OCI-LY3 (cell line): ENCODE measurements at regions not wholly inside any gene's neighbourhood (a gene's known extent, or its start where the extent isn't known, plus 50 kb on each side); places are given as distances from the start of the nearest gene placed in this dataset.

Experiments
- H2AFZ ChIP-seq: fragments of 200-600, 300-600 bp; shearing (Covaris generic); 2 replicates; pipeline ENCODE4 v1.6.0; 2014; ENCODE audit warnings: antibody characterized with exemption, low read depth, low read length
- H3K27ac ChIP-seq: fragments of 200-600, 300-600 bp; sonication (generic); 2 replicates; pipeline ENCODE4 v1.5.1; 2014; ENCODE audit warnings: mild to moderate bottlenecking, low read length, moderate library complexity, mixed read lengths
- H3K27me3 ChIP-seq: fragments of 200-600, 300-600 bp; sonication (generic); 2 replicates; pipeline ENCODE4 v1.6.1; 2014; ENCODE audit warnings: low read depth, low read length, mixed read lengths
- H3K36me3 ChIP-seq: fragments of 200-600, 300-600 bp; sonication (generic); replicated peaks from 2 replicates; pipeline ENCODE3; 2014; ENCODE audit warnings: low read depth, low read length, mixed read lengths
- H3K4me1 ChIP-seq: fragments of 300-600, 200-600 bp; sonication (generic); 2 replicates; pipeline ENCODE4 v1.6.1; 2014; ENCODE audit warnings: low read length, mixed read lengths
- H3K4me2 ChIP-seq: fragments of 200-600, 300-600 bp; sonication (generic); 2 replicates; pipeline ENCODE4 v1.6.1; 2014; ENCODE audit warnings: low read length, mixed read lengths
- H3K4me3 ChIP-seq: fragments of 300-600, 200-600 bp; sonication (generic); 2 replicates; pipeline ENCODE4 v1.5.1; 2014; ENCODE audit warnings: antibody characterized with exemption, mild to moderate bottlenecking, low read length, moderate library complexity
- H3K79me2 ChIP-seq: fragments of 300-600, 200-600 bp; shearing (Covaris generic); 2 replicates; pipeline ENCODE4 v1.6.1; 2014; ENCODE audit warnings: mild to moderate bottlenecking, low read length, mixed read lengths
- H3K9ac ChIP-seq: fragments of 300-600, 200-600 bp; shearing (Covaris generic); 2 replicates; pipeline ENCODE4 v1.6.0; 2014; ENCODE audit warnings: mild to moderate bottlenecking, low read length, moderate library complexity
- H3K9me3 ChIP-seq: fragments of 200-600, 300-600 bp; shearing (Covaris generic); 2 replicates; pipeline ENCODE4 v1.6.1; 2014; ENCODE audit warnings: low read length, mixed read lengths; ENCODE audit not compliant: insufficient read depth
- H4K20me1 ChIP-seq: fragments of 200-600, 300-600 bp; sonication (generic); 2 replicates; pipeline ENCODE4 v1.6.1; 2016; ENCODE audit warnings: low read length, mixed read lengths; ENCODE audit not compliant: insufficient read depth
- EZH2phosphoT487 ChIP-seq: fragments of 200-600 bp; shearing (Covaris generic); IDR thresholded peaks from 2 replicates; pipeline ENCODE4 v1.6.1; 2018; ENCODE audit warnings: antibody characterized with exemption, mixed run types, low read depth
- TF ChIP-seq, protein P1 (sequence below): fragments of 200-600, 300-600 bp; sonication (generic); IDR thresholded peaks from 2 replicates; pipeline ENCODE4 v1.5.1; 2014; ENCODE audit warnings: antibody characterized with exemption, low read length, low read depth

DNA sequence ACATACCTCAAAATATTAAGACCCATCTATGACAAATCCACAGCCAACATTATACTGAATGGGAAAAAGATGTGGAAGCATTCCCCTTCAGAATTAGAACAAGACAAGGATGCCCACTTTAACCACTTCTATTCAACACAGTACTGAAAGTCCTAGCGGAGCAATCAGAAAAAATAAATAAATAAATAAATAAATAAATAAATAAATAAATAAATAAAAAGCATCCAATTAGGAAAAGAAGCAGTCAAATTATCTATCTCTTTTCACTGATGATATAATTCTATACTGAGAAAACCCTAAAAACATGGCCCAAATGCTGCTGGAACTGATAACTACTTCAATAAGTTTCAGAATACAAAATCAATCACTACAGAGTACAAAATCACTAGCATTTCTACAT is 67.5 kb downstream of the PRR32 start:
- Histone ChIP-seq H3K4me2 (no peak overlapping the region), H3K36me3 (no peaks in the 10 kb centered on the region), H4K20me1 (no peaks in the 10 kb centered on the region), H3K9ac (no peak overlapping the region), H3K9me3 (no peaks in the 10 kb centered on the region), H2AFZ (no peak overlapping the region), H3K79me2 (no peaks in the 10 kb centered on the region), H3K4me3 (no peak overlapping the region), H3K27me3 (no peaks in the 10 kb centered on the region), H3K27ac (no peak overlapping the region), H3K4me1 (no peaks in the 10 kb centered on the region)
- no peak for TF ChIP-seq EZH2phosphoT487

GRCh38 chrX:126900937-126901336 is 81.4 kb downstream of the PRR32 start:
- Histone ChIP-seq H3K27ac (no peak overlapping the region), H4K20me1 (no peaks in the 10 kb centered on the region), H3K36me3 (no peaks in the 10 kb centered on the region), H3K4me2 (no peak overlapping the region), H3K27me3 (no peaks in the 10 kb centered on the region), H2AFZ (no peak overlapping the region), H3K9ac (no peak overlapping the region), H3K79me2 (no peaks in the 10 kb centered on the region), H3K4me3 (no peak overlapping the region), H3K4me1 (no peaks in the 10 kb centered on the region), H3K9me3 (no peaks in the 10 kb centered on the region)
- no peak for TF ChIP-seq EZH2phosphoT487
- TF ChIP-seq, protein P1, sequence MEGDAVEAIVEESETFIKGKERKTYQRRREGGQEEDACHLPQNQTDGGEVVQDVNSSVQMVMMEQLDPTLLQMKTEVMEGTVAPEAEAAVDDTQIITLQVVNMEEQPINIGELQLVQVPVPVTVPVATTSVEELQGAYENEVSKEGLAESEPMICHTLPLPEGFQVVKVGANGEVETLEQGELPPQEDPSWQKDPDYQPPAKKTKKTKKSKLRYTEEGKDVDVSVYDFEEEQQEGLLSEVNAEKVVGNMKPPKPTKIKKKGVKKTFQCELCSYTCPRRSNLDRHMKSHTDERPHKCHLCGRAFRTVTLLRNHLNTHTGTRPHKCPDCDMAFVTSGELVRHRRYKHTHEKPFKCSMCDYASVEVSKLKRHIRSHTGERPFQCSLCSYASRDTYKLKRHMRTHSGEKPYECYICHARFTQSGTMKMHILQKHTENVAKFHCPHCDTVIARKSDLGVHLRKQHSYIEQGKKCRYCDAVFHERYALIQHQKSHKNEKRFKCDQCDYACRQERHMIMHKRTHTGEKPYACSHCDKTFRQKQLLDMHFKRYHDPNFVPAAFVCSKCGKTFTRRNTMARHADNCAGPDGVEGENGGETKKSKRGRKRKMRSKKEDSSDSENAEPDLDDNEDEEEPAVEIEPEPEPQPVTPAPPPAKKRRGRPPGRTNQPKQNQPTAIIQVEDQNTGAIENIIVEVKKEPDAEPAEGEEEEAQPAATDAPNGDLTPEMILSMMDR, result no peak

- TF ChIP-seq, protein P1, result no peak
- no peak for TF ChIP-seq EZH2phosphoT487
- no peaks in the 10 kb centered on the region for H3K79me2 ChIP-seq
- H3K4me2 ChIP-seq, result no peak overlapping the region
- H2AFZ ChIP-seq, result no peak overlapping the region
- no peaks in the 10 kb centered on the region for H4K20me1 ChIP-seq
- no peak overlapping the region for H3K9ac ChIP-seq
- no peaks in the 10 kb centered on the region for H3K9me3 ChIP-seq
- no peaks in the 10 kb centered on the region for H3K27me3 ChIP-seq
- no peaks in the 10 kb centered on the region for H3K4me1 ChIP-seq
- no peak overlapping the region for H3K27ac ChIP-seq
- no peak overlapping the region for H3K4me3 ChIP-seq
- no peaks in the 10 kb centered on the region for H3K36me3 ChIP-seq
These were observed 109.5 kb downstream of the PRR32 start for GRCh38 chrX:126929071-126929470.

- Histone ChIP-seq H3K36me3 (no peaks in the 10 kb centered on the region), H3K9ac (no peak overlapping the region)
- TF ChIP-seq EZH2phosphoT487, result no peak
- TF ChIP-seq, protein P1, result no peak
These were observed 147.7 kb downstream of the PRR32 start for GRCh38 chrX:126967225-126967624.

DNA sequence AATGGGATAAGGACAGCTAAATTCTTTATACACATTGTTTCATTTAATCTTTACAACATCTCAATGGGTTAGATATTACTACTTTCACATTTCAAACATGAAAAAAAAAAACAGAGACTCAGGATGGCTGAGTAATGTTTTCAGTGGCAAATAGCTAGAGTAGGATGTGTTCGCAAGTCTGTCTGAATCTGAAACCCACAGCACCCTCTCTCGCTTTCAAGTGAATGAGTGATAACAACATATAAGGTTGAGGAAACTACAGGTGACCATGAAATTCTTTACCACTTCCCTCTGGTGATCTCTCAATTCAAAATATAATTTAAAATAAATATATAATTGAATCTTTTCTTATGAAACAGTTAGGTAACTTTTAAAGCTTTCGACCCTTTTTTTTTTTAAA is 162.6 kb downstream of the PRR32 start:
- peaks cover 14% of the 10 kb centered on the region for H3K4me1 ChIP-seq
- H4K20me1 ChIP-seq, result no peaks in the 10 kb centered on the region
- H3K9ac ChIP-seq, result no peak overlapping the region
- H3K4me3 ChIP-seq, result no peak overlapping the region
- H3K4me2 ChIP-seq, result peak overlapping the region; percentile 20; the same call in 1 of the 2 replicates
- no peaks in the 10 kb centered on the region for H3K27me3 ChIP-seq
- H2AFZ ChIP-seq, result no peak overlapping the region
- no peak overlapping the region for H3K27ac ChIP-seq
- no peaks in the 10 kb centered on the region for H3K79me2 ChIP-seq
- no peaks in the 10 kb centered on the region for H3K9me3 ChIP-seq
- H3K36me3 ChIP-seq, result no peaks in the 10 kb centered on the region
- TF ChIP-seq EZH2phosphoT487, result no peak
- TF ChIP-seq, protein P1, result no peak

More at GRCh38 chrX:126967225-126967624, 147.7 kb downstream of the PRR32 start:
- no peaks in the 10 kb centered on the region for H3K9me3 ChIP-seq
- no peaks in the 10 kb centered on the region for H3K4me1 ChIP-seq
- no peaks in the 10 kb centered on the region for H4K20me1 ChIP-seq
- H3K27ac ChIP-seq, result no peak overlapping the region
- H2AFZ ChIP-seq, result no peak overlapping the region
- no peaks in the 10 kb centered on the region for H3K79me2 ChIP-seq
- no peak overlapping the region for H3K4me2 ChIP-seq
- no peak overlapping the region for H3K4me3 ChIP-seq
- H3K27me3 ChIP-seq, result no peaks in the 10 kb centered on the region
